Thyroid gland (tissue), 4 donors: ENCODE measurements at regions not wholly inside any gene's neighbourhood (a gene's known extent, or its start where the extent isn't known, plus 50 kb on each side); places are given as distances from the start of the nearest gene placed in this dataset.

Source experiments
- CTCF ChIP-seq, 6 experiments: fragments of 200-600 bp in 3 of 6; fragments of 450-650 bp in 3 of 6; sonication (generic) in 3 of 6; IDR thresholded peaks; one replicate each; pipeline ENCODE4 v1.5.1; 2016 to 2019; ENCODE audit warnings: antibody characterized with exemption in 6 of 6, mild to moderate bottlenecking in 2 of 6, inconsistent platforms in 1 of 6, moderate library complexity in 1 of 6
- POLR2A ChIP-seq, 2 donors: fragments of 450-650 bp; IDR thresholded peaks; one replicate each; pipeline ENCODE4 v1.6.1; 2017; ENCODE audit warnings: antibody characterized with exemption in 2 of 2, mild to moderate bottlenecking in 2 of 2, moderate library complexity in 1 of 2

DNA sequence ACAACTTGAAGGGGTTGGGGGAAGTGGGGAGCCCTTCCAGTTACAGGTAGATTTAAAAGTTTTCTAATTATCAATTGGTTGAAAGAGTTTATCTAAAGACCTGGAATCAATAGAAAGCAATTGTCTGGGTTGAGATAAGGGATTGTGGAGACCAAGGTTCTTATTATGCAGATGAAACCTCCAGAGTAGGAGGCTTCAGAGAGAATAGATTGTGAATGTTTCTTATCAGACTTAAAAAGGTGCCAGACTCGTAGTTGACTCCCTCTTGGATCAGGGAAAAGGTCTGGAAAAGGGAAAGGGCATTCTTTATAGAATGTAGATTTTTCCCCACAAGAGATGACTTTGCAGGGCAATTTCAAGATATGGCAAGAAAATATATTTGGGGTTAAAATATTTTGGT lies 100.8 kb downstream of the GADD45G start:
- TF ChIP-seq POLR2A (IDR thresholded peaks at IDR 0.05) (no peak), CTCF (IDR thresholded peaks at IDR 0.05) (no peak)
